Inflammatory macrophage treated with lipopolysaccharide for 1 hour (primary cell): ENCODE measurements at regions not wholly inside any gene's neighbourhood (a gene's known extent, or its start where the extent isn't known, plus 50 kb on each side); places are given as distances from the start of the nearest gene placed in this dataset.

Source experiments
- DNase-seq, 2 donors: peaks; one replicate each; pipeline ENCODE4 v3.0.0-alpha.2; 2020 to 2022

DNA sequence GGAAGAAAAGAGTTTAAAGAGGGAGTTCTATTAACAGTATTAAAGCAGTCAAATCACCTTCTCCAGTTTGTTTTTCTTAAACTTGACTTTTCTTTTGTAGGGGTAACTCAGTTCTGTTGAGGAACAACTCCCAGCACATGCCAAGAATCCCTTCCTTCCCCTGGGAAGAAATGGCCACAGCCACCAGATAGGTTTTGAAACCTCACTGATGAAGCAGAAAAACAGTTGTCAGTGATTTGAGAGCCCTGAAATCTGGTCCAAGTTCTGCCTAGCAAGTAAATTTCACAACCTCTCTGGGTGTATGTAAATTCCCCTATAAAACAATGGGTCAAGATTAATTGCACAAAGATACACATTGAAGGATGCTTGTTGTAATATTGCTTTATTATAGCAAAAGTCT lies 167.1 kb downstream of the DHX15 start:
- DNase-seq, result no peak

DNA sequence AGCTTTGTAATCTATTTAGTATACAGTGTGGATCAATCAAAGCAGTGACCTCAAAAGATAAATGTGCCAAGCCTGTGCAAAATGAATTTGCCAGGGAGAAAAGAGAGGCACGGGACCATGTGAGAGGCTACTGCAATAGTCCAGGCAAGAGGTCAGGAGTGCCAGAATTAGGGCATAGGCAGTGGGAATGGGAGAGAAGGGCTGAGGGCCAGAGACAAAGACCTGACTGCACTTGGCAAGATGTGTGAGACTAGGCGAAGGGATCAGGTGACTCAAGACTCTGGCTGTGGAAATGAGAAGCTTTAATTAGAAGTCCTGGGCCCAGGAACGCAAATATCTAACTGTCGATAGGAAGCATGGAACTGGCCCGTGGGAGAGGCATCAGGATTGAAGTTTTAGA lies 168.1 kb downstream of the DHX15 start:
- no peak for DNase-seq

DNA sequence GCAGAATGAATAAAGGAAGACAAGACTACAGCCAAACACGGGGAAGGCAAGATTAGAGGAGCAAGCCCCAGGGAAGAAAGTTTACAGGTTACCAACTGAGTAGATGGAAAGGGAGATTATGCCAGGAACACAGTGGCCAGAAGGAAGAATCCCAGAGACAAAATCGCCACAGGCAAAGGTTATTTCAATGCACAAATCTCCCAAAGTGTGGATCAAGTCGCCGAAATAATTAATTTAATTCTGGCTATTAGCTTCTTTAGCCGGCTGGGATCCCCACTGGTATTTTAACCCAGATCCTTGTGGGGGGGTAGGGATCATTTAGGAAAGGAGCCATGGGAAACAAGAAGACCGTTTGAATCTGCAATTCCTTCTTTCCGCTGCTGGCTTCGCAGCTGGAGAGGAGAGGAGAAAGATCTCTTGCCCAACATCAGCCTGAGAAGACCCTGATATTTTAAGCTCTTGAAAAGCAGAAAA lies 171.0 kb downstream of the DHX15 start:
- DNase-seq, result no peak

DNA sequence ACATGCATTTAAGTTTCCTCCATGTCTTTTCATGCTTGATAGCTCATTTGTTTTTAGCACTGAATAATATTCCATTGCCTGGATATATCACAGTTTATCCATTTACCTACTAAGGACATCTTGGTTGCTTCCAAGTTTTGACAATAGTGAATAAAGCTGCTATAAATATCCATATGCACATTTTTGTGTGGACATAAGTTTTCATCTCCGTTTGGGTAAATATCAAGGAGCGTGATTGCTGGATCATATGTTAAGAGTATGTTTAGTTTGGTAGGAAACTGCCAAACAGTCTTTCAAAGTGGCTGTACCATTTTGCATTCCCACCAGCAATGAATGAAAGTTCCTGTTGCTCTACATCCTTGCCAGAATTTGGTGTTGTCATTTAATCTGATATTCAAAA lies 172.5 kb downstream of the DHX15 start:
- no peak for DNase-seq

DNA sequence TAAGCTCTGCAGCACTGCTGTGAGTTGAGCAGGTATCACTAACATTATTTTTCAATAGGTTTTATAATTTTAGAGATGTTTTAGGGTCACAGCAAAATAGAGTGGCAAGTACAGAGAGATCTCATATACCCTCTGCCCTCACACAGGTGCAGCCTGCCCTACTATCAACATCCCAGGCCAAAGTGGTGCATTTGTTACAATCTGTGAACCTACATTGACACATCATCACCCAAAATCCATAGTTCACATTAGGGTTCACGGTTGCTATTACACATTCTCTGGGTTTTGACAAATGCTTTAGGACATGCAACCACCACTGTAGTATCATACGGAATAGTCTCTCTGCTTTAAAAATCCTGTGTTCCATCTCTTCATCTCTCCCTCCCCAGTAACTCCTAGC lies 173.1 kb downstream of the DHX15 start:
- DNase-seq, result no peak

DNA sequence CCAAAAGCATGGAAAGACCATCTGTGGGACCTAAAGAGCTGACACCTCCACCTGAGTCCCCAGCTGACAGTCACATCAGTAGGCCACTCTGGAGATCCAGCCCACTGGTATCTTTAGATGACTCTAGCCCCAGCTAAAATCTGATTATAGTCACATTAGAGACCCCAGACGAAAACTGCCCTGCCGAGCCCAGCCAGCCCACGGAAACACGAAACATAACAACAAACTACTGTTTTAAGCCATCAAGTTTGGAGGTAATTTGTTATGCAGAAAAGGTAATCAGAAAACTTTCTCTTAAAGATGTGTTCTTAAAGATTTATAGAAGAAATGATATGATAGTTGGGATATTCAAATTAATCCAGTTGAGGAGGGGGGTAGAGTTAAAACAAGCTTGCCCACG lies 175.7 kb downstream of the DHX15 start:
- no peak for DNase-seq

DNA sequence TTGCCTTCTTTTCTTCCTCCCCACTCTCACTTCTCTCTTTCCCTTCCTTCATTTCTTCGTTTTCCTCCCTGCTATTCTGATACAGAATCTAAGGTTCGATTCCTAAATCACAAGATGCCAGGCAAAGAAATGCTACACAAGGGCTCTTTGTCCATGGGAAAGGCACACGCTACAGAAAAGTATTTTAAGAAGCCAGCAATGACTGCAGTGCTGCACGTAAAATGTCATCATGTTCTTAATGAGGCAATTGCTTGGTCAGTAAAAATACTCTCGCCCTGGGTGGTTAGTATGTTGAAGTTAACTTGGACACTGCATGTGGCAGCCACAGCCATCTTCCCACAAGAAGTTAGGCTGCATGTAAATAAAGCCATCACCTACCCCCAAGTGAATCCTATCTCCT lies 178.4 kb downstream of the DHX15 start:
- DNase-seq, result no peak

DNA sequence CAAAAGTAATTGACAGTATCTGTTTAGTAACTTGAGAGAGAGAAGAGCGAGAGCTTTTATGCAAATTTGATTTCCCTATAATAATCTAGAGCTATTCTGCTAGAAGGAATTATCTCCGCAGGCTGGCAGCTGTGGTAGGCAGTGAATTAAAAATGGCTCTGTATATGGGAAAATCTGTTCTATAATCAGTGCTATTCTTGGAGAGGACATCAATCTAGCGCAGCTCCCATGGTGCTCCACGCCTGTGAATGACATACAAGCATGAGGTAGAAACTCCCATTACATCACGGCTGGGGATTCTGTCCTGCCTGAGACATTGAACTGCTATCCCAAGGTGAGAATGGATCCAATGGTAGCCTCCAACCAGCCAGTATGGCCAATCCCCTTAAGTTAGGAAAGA lies 179.0 kb downstream of the DHX15 start:
- no peak for DNase-seq

DNA sequence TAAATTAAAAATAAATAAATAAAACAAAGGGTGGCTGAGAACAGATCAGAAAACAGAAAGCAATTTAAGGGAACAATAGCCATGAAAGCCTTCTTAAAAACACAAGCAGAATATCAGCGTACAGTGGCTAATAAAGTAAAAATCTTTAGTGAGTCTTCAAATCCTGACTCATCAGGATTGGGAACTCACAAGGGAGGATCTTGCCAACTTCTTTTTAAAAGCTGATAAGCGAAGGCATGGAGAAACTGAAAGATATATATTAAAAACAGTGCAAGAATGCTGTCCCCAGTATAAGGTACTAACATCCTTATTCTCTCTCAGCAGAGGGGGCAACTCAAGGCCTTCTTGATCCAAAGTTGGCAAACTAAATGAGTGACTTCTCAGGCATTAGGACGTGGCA lies 180.1 kb downstream of the DHX15 start:
- DNase-seq, result no peak

DNA sequence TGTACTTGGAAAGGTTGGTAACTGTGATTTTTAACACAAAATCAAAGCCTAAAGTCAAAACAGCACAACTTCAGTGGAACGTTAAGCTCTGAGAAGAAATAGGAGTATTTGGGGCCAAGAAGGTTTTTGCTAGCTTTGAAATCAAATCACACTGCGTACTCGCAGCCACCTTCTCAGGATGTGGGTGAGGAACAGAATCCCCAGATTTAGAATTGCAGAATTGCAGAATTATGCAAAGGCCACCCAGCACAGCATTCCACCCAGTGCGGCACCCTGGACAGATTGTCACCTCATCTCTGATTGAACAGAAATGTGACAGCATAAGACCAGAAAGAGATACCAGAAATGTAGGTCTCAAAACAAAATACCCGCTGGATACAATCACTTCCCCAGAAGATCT lies 181.1 kb downstream of the DHX15 start:
- DNase-seq, result no peak

DNA sequence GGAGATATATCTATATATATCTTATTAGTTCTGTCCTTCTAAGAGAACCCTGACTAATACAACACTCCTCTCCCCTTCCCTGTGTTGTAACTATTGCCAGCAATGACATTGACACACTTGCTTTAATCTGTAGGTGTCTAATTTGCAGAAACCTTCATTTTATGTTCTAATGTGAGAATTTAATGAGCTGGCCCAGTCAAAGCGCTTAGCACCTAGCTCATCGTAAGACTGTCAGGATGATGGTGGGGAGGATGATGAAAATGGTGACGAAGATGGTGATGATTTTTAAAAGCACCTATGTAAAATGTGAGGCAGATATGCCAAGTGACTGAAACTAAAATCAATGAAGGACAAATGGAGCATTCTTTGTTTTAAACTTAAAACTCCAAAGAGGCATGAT lies 183.8 kb downstream of the DHX15 start:
- DNase-seq, result no peak

DNA sequence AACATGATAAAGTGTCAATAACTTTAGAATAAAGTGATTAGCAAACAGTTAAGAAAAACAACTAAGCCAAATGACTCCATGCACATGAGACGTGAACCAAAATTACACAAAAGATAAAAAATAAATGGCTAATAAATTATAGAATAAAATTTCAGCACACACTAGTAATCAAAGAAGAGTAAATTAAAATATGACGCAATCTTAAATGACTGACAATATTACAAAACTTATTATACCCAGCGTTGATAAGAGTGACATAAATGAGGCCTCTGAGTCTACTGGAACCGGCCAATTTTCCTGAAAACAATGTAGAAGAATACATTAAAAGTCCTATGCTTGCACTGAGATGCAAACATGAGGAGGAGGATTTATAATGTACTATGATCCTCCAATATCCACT lies 187.4 kb downstream of the DHX15 start:
- no peak for DNase-seq

DNA sequence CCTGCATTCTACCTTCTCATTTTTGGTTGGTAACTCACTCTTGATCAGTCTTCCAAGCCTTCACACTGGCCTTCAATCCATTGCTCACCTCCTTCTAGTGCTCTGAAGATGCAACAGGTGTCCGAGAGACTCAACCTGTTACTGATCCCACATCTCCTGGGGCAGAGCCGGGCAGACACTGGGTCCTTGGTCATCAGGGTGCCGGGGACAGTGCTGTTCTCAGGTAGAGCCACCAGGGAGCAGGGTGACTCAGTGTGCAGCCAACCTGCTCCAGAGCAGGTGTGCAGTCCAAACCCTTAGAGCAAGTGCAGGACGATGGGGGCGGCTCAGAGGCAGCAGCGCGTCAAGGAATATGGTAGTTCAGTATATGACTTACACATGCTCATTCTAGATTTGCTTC lies 188.4 kb downstream of the DHX15 start:
- no peak for DNase-seq

DNA sequence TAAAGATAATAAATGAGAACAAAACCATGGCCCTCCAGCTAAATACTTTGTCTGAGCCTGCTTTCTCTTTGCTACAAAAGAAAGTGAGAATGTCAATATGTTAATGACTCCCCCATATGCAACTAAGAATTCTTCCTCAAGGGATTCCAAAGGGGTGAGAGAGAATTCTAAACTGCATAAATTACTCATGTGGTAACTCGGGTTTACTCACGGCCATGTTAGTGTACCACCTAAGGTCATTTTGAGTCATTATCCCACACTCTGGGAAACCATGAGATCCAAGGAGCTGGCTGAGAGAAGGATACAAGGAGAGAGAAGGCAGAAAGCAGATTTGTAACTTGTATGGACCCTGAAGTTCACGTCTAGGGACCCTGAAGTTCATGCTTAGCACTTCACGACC lies 190.3 kb downstream of the DHX15 start:
- no peak for DNase-seq

DNA sequence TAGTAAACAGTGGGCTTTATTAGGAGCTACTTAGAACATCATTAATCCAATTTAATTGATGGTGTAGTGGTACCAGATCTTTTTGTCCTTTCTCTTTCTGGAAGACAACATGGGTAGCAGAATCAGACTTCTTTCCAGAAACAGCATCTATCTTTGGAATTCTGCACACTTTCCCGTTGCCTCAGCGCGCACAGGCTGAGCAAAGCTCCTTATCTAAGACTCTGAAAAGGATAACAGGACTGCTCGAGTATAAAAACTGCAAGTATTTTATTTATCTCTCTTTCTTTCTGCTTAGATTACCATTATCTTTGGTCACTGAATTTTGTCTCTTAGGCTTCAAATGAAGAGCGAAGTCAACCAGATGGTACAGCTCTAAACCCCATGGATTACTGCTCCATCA lies 191.7 kb downstream of the DHX15 start:
- DNase-seq, result no peak

DNA sequence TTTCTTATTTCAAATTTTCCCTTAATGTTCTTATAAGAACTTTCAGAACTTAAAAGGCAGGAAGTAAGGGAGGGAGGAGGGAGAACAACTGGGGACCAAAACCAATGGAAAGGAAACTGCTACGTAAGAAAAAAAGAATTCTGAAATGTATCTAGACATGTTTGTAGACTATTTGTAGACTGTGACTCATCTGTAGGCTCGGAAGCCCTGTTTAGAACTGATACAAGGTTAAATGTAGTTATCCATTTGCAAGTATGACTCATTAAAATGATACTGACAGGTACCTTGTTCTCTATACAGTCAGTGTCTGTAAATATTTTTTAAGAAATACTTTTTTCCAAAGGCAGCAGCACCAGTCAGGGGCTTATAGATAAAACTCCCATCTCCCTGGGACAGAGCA lies 202.0 kb downstream of the DHX15 start:
- DNase-seq, result no peak

DNA sequence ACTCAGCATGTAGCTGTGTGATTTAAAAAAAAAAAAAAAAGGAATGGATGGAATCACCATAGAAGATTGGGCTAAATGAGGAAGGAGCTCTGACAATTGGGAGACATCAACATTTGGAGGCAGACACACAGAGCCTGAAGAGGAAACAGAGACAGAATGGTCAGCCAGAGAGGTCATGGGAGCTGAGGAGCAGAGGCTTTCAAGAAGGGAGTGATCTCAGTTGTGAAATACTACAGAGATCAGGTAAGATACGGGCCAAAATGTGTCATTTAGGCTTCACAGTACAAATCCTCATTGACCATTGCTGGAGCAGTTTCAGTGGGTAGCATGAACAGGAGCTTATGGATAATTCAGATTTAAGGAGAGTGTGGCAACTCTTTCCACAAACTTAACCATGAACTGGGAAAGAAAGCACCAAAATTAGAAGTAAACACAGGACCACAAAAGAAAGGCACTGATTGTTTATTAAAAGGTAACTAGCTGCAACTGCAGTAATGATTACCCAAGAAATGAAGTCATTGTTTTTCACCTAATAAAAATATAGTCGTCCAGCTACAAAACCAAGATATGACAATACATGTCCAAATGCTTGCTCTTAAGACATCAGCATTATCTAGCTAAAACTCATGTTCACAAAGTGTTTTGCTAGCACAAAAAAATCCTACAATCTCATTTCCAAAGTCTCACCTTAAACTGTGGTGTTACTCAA lies 203.2 kb downstream of the DHX15 start:
- no peak for DNase-seq

DNA sequence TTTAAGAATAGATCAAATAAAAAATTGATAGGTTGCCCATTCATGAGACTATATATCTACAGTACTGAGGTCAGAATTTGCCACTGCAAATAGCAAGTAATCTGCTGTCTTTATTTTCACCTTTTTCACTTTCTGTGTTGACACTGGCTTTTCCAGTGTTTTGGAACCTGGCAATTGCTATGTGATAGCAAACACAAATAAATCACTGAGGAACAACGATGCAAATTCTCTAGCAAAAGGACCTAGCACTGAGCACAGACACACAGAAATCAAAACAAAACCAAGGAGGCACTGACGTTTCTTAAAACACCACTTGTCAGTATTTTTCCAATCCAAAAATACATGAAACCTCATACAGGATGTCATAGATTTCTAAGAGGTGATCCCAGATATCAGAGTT lies 210.7 kb downstream of the DHX15 start:
- DNase-seq, result no peak

DNA sequence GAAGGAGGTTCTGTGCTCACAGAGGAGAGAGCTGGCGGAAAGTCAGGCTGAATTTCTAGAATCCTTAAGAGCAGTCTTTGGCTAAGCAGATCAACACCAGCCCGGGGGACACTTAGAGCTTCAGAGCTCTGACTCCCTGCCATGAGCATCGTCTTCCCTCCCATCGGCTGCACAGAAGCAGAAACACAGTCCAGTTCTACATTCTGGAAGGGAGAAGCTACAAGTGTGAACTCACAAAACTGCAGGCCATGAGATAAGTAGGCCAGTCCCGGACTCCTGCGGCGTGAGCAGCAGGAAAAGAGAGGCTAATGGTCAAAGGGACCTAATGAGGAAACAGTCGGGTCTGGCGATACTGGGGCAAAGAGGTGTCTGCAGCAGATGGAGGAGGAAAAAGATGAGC lies 211.5 kb downstream of the DHX15 start:
- DNase-seq, result no peak

DNA sequence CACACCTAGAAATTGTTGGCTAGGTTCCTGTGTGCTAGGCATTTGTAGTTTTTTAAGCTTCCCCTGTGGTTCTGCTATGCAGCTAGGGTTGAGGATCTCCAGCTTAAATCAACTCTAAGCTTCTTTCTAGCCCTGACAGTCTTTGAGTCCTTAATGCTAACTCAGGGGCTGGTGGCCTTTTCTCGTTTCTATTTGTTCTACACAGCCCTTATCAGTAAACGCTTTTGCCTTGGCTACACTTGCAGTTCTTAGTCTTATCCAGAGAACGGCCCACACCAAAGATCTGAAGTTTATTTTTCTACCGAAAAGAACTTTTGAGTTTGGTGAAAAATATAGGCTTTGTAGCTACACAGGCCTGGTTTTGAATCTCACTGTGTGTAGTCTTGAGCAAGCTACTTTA lies 212.0 kb downstream of the DHX15 start:
- DNase-seq, result no peak

DNA sequence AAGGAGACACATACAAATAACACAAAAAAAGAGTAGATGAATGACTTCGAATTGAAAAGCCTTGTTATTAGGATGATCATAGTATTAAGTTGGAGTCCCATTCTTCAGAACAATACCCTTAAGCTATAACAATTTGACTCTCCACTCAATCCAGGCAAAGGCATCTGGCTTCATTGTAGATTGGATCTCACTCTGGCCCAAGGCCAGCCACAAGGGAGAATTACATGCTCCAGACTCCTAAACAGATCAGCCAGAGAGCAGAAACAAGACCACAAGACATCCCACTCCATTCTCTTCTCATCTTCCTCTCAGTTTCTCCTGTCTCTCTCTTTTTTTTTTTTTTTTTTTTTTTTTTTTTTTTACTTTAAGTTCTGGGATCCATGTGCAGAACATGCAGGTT lies 213.9 kb downstream of the DHX15 start:
- DNase-seq, result no peak

DNA sequence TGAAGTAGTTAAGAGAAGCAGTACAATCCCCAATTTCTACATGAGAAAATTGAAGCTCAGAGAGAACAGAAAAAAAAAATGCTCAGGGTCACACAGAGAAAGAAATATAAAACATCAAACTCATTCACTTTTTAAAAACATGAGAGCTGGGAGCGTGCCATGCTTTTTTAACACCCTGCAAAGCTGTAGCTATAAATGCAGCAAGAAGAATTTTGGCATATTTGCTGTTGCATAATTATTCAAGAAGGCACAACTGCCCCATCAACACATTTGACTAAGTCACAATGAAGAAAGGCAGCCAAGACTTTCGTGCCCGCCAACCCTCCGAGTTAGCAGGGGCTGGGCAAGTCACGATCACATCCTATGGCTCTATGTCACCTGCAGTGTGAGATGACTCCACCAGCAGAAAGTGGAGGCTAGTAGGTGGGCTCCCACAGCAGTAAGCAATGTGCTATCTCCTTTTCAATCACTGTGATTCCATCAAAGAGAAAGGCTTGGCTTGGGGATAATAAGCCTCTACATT lies 214.8 kb downstream of the DHX15 start:
- no peak for DNase-seq

DNA sequence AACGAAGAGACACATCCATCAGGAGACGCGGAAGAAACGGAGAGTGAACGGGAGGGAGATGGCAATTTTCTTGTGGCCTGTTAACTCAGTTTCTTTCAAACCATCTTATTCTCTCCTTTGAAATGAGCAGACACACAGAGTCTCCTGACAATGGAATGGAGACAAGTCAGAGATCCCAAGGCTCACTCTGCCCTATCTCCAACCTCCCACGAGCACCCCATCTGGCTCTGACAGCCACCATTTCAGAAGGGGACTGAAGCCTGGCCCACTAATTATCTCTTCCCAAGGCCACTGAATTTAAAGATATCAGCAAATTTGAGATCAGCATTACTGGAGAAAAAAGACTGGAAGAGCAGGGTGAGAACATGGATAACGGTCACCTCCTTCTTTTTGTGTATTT lies 215.6 kb downstream of the DHX15 start:
- no peak for DNase-seq

DNA sequence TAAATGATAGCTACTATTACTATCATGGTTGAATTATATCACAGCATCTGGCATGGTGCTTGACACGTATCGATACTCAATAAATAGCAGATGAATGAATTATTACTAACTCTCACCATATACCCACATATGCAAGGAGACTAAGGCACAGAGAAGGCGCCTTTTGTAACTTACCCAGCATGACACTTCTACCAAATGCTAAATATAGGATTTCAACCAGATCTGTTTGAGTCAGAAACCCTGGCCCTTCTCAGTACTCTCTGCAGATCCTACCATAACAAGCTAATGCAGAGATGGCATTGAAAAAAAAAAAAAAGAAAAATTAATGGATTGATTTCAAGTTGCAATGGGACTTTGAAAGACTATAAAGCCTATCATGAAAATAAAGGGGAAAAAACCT lies 219.5 kb downstream of the DHX15 start:
- DNase-seq, result no peak

DNA sequence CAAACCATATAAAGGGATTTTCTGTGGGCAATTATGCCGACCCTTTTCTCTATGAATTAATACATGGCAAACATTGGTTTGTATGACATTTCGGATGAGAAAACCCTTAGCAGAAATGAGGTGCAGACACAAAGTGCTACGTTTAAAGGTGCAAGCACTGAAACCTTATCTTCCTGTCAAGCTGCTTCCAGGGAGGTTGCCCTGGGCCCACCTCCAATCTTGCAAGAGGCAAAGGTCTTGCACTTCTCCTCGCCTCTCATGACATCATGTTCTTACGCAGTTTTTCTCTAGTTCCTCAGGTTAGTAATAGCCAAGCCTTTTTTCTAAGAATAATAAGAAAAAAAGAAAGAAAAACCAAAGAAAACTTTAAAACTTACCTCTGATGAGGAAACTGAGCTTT lies 220.1 kb downstream of the DHX15 start:
- DNase-seq, result no peak
